ENCODE measurements at regions not wholly inside any gene's neighbourhood (a gene's known extent, or its start where the extent isn't known, plus 50 kb on each side); places are given as distances from the start of the nearest gene placed in this dataset.
"Not testable (repeated sequence)": the region's sequence is repeated elsewhere in the genome, so short reads cannot be mapped to it uniquely, and the experiment has no call there.

GRCh38 chr3:156037356-156037755, 83.0 kb upstream of the KCNAB1 start:
- no peak overlapping the region for H3K4me3 Mint-ChIP-seq
- H3K27me3 Mint-ChIP-seq (ENCODE audit: low read depth): no peaks in the 10 kb centered on the region
- no peak for DNase-seq (ENCODE audit: low spot score)
- H3K36me3 Mint-ChIP-seq (ENCODE audit: low read depth): no peaks in the 10 kb centered on the region
- no peaks in the 10 kb centered on the region for H3K9me3 Mint-ChIP-seq
- H3K4me1 Mint-ChIP-seq (ENCODE audit: low read depth): peaks cover 1% of the 10 kb centered on the region
- H3K27ac Mint-ChIP-seq: no peak overlapping the region

- Mint-ChIP-seq H3K27me3 (ENCODE audit: low read depth) (peaks cover 3% of the 10 kb centered on the region), H3K4me1 (ENCODE audit: low read depth) (peaks cover 1% of the 10 kb centered on the region), H3K27ac (no peak overlapping the region), H3K4me3 (no peak overlapping the region), H3K9me3 (no peaks in the 10 kb centered on the region), H3K36me3 (ENCODE audit: low read depth) (no peaks in the 10 kb centered on the region)
- DNase-seq (ENCODE audit: low spot score): no peak
Measured at GRCh38 chr3:156038869-156039268, 81.5 kb upstream of the KCNAB1 start.

- Mint-ChIP-seq H3K27me3 (ENCODE audit: low read depth) (peaks cover 3% of the 10 kb centered on the region), H3K4me3 (no peak overlapping the region), H3K9me3 (no peaks in the 10 kb centered on the region), H3K4me1 (ENCODE audit: low read depth) (peaks cover 1% of the 10 kb centered on the region), H3K36me3 (ENCODE audit: low read depth) (no peaks in the 10 kb centered on the region), H3K27ac (no peak overlapping the region)
- DNase-seq (ENCODE audit: low spot score): no peak
Measured at GRCh38 chr3:156040041-156040440, 80.3 kb upstream of the KCNAB1 start.

- H3K4me1 Mint-ChIP-seq (ENCODE audit: low read depth); H3K27ac Mint-ChIP-seq; H3K36me3 Mint-ChIP-seq (ENCODE audit: low read depth); H3K4me3 Mint-ChIP-seq; H3K9me3 Mint-ChIP-seq; H3K27me3 Mint-ChIP-seq (ENCODE audit: low read depth); DNase-seq (ENCODE audit: low spot score): not testable (repeated sequence)
Measured at GRCh38 chr3:156041216-156041841, 79.0 kb upstream of the KCNAB1 start.

GRCh38 chr3:156041856-156042255, 78.5 kb upstream of the KCNAB1 start:
- not testable (repeated sequence) for H3K4me1 Mint-ChIP-seq (ENCODE audit: low read depth); H3K36me3 Mint-ChIP-seq (ENCODE audit: low read depth); H3K9me3 Mint-ChIP-seq; H3K4me3 Mint-ChIP-seq; DNase-seq (ENCODE audit: low spot score); H3K27me3 Mint-ChIP-seq (ENCODE audit: low read depth); H3K27ac Mint-ChIP-seq

GRCh38 chr3:156043832-156044633, 76.3 kb upstream of the KCNAB1 start:
- H3K4me1 Mint-ChIP-seq (ENCODE audit: low read depth); H3K36me3 Mint-ChIP-seq (ENCODE audit: low read depth); H3K9me3 Mint-ChIP-seq; H3K27ac Mint-ChIP-seq; H3K27me3 Mint-ChIP-seq (ENCODE audit: low read depth); H3K4me3 Mint-ChIP-seq: not testable (repeated sequence)
- peak; percentile 19 for DNase-seq (ENCODE audit: low spot score)

GRCh38 chr3:156044634-156044975, 75.8 kb upstream of the KCNAB1 start:
- Mint-ChIP-seq H3K27me3 (ENCODE audit: low read depth) (peaks cover 3% of the 10 kb centered on the region), H3K27ac (no peak overlapping the region), H3K9me3 (no peaks in the 10 kb centered on the region), H3K4me1 (ENCODE audit: low read depth) (no peaks in the 10 kb centered on the region), H3K4me3 (no peak overlapping the region), H3K36me3 (ENCODE audit: low read depth) (no peaks in the 10 kb centered on the region)
- no peak for DNase-seq (ENCODE audit: low spot score)

- H3K36me3 Mint-ChIP-seq (ENCODE audit: low read depth); H3K27me3 Mint-ChIP-seq (ENCODE audit: low read depth); H3K27ac Mint-ChIP-seq; H3K4me1 Mint-ChIP-seq (ENCODE audit: low read depth); DNase-seq (ENCODE audit: low spot score); H3K9me3 Mint-ChIP-seq; H3K4me3 Mint-ChIP-seq: not testable (repeated sequence)
Measured at GRCh38 chr3:156048483-156048882, 71.9 kb upstream of the KCNAB1 start.

- no peak overlapping the region for H3K4me3 Mint-ChIP-seq
- H3K27me3 Mint-ChIP-seq (ENCODE audit: low read depth): no peaks in the 10 kb centered on the region
- peaks cover 4% of the 10 kb centered on the region for H3K9me3 Mint-ChIP-seq
- H3K4me1 Mint-ChIP-seq (ENCODE audit: low read depth): no peaks in the 10 kb centered on the region
- DNase-seq (ENCODE audit: low spot score): no peak
- no peak overlapping the region for H3K27ac Mint-ChIP-seq
- H3K36me3 Mint-ChIP-seq (ENCODE audit: low read depth): no peaks in the 10 kb centered on the region
Measured at GRCh38 chr3:156050918-156051317, 69.5 kb upstream of the KCNAB1 start.

GRCh38 chr3:156051651-156052050, 68.7 kb upstream of the KCNAB1 start:
- no peak for DNase-seq (ENCODE audit: low spot score)
- no peak overlapping the region for H3K4me3 Mint-ChIP-seq
- H3K36me3 Mint-ChIP-seq (ENCODE audit: low read depth): no peaks in the 10 kb centered on the region
- no peaks in the 10 kb centered on the region for H3K27me3 Mint-ChIP-seq (ENCODE audit: low read depth)
- H3K9me3 Mint-ChIP-seq: peaks cover 4% of the 10 kb centered on the region
- H3K27ac Mint-ChIP-seq: no peak overlapping the region
- no peaks in the 10 kb centered on the region for H3K4me1 Mint-ChIP-seq (ENCODE audit: low read depth)

- peaks cover 4% of the 10 kb centered on the region for H3K9me3 Mint-ChIP-seq
- DNase-seq (ENCODE audit: low spot score): no peak
- no peak overlapping the region for H3K27ac Mint-ChIP-seq
- H3K4me1 Mint-ChIP-seq (ENCODE audit: low read depth): no peaks in the 10 kb centered on the region
- no peak overlapping the region for H3K4me3 Mint-ChIP-seq
- H3K27me3 Mint-ChIP-seq (ENCODE audit: low read depth): no peaks in the 10 kb centered on the region
- H3K36me3 Mint-ChIP-seq (ENCODE audit: low read depth): no peaks in the 10 kb centered on the region
Measured at GRCh38 chr3:156052115-156052514, 68.3 kb upstream of the KCNAB1 start.

GRCh38 chr3:156059950-156060501, 60.4 kb upstream of the KCNAB1 start:
- peaks cover 11% of the 10 kb centered on the region for H3K27me3 Mint-ChIP-seq (ENCODE audit: low read depth)
- H3K36me3 Mint-ChIP-seq (ENCODE audit: low read depth): no peaks in the 10 kb centered on the region
- no peaks in the 10 kb centered on the region for H3K9me3 Mint-ChIP-seq
- no peak overlapping the region for H3K27ac Mint-ChIP-seq
- DNase-seq (ENCODE audit: low spot score): no peak
- H3K4me1 Mint-ChIP-seq (ENCODE audit: low read depth): no peaks in the 10 kb centered on the region
- H3K4me3 Mint-ChIP-seq: no peak overlapping the region

GRCh38 chr3:156068151-156068550, 52.2 kb upstream of the KCNAB1 start:
- DNase-seq (ENCODE audit: low spot score); H3K9me3 Mint-ChIP-seq; H3K27ac Mint-ChIP-seq; H3K4me1 Mint-ChIP-seq (ENCODE audit: low read depth); H3K4me3 Mint-ChIP-seq; H3K36me3 Mint-ChIP-seq (ENCODE audit: low read depth): not testable (repeated sequence)
- peaks cover 13% of the 10 kb centered on the region for H3K27me3 Mint-ChIP-seq (ENCODE audit: low read depth)

GRCh38 chr3:156070028-156070427, 50.4 kb upstream of the KCNAB1 start:
- no peaks in the 10 kb centered on the region for H3K4me1 Mint-ChIP-seq (ENCODE audit: low read depth)
- DNase-seq (ENCODE audit: low spot score): no peak
- H3K27ac Mint-ChIP-seq: no peak overlapping the region
- no peaks in the 10 kb centered on the region for H3K9me3 Mint-ChIP-seq
- no peak overlapping the region for H3K4me3 Mint-ChIP-seq
- H3K27me3 Mint-ChIP-seq (ENCODE audit: low read depth): peaks cover 13% of the 10 kb centered on the region
- H3K36me3 Mint-ChIP-seq (ENCODE audit: low read depth): no peaks in the 10 kb centered on the region

All from T-helper 2 cell treated with Interferon-gamma antibody and Interleukin-4, amounts not matched to agents 5 μg/mL and 100 μg/mL, for 36 hours (primary cell).